HepG2 (cell line): ENCODE measurements at regions not wholly inside any gene's neighbourhood (a gene's known extent, or its start where the extent isn't known, plus 50 kb on each side); places are given as distances from the start of the nearest gene placed in this dataset.

ENCODE experiments used
- CTCF ChIP-seq: sonication (generic); formaldehyde crosslinking; IDR thresholded peaks from 2 replicates; pipeline ENCODE4 v1.5.0; 2020; ENCODE audit warnings: mild to moderate bottlenecking, missing genetic modification reagents, moderate library complexity
- RORA ChIP-seq: sonication (generic); formaldehyde crosslinking; IDR thresholded peaks from 2 replicates; pipeline ENCODE4 v1.5.0; 2020; ENCODE audit warnings: mild to moderate bottlenecking, missing genetic modification reagents, moderate library complexity
- UBTF ChIP-seq: sonication (generic); formaldehyde crosslinking; IDR thresholded peaks from 2 replicates; pipeline ENCODE4 v1.4.0; 2020; ENCODE audit warnings: mild to moderate bottlenecking, missing genetic modification reagents

GRCh38 chr4:114444211-114444610 lies 154.4 kb upstream of the UGT8 start:
- TF ChIP-seq RORA (CRISPR knock-in tag) (no peak), CTCF (CRISPR knock-in tag) (no peak), UBTF (no peak)
